SK-N-SH (cell line): ENCODE measurements at regions not wholly inside any gene's neighbourhood (a gene's known extent, or its start where the extent isn't known, plus 50 kb on each side); places are given as distances from the start of the nearest gene placed in this dataset.

ENCODE experiments used
- CTCF ChIA-PET: fragments of 300-600, 350-600 bp; formaldehyde crosslinking; extraction: SDS; loops from one replicate; lab custom pipeline; 2021; lab: Yijun Ruan, JAX
- POLR2A ChIA-PET: fragments of 350-600 bp; sonication (Branson Sonifier 250); formaldehyde crosslinking; extraction: SDS; loops from one replicate; lab custom pipeline; 2020; ENCODE audit warnings: antibody characterized with exemption, inconsistent platforms; lab: Yijun Ruan, JAX
- DNase-seq: peaks from one replicate; pipeline ENCODE4 v3.0.0; 2012
- H2AFZ ChIP-seq: fragments of 200-600 bp; sonication (generic); 2 replicates; pipeline ENCODE4 v1.8.1; 2016; ENCODE audit warnings: antibody characterized with exemption, mild to moderate bottlenecking, low read depth
- H3F3A ChIP-seq: fragments of 200-600 bp; sonication (generic); replicated peaks from 2 replicates; pipeline ENCODE3; 2016; ENCODE audit warnings: antibody characterized with exemption, mild to moderate bottlenecking; ENCODE audit not compliant: insufficient read depth
- H3K27ac ChIP-seq, 2 experiments: fragments of 200-500 bp in 1 of 2; fragments of 200-600 bp in 1 of 2; sonication (Bioruptor generic) in 1 of 2; sonication (generic), shearing (Covaris generic) in 1 of 2; 2 replicates each; pipeline versions ENCODE4 v1.5.1 to v1.6.1; 2014 to 2016; ENCODE audit warnings: low read depth in 2 of 2, inconsistent platforms in 1 of 2, low read length in 1 of 2, mild to moderate bottlenecking in 1 of 2, mixed read lengths in 1 of 2
- H3K27me3 ChIP-seq: fragments of 200-600 bp; sonication (generic), shearing (Covaris generic); 2 replicates; pipeline ENCODE4 v1.6.1; 2016; ENCODE audit warnings: mixed run types; ENCODE audit not compliant: insufficient read depth
- H3K36me3 ChIP-seq, 2 experiments: fragments of 200-500 bp in 1 of 2; fragments of 200-600 bp in 1 of 2; sonication (Bioruptor generic) in 1 of 2; sonication (generic) in 1 of 2; replicated peaks in 1 of 2; 2 replicates each; pipeline versions ENCODE3 to v1.5.1; 2014 to 2016; ENCODE audit warnings: low read length in 1 of 2, mild to moderate bottlenecking in 1 of 2; ENCODE audit not compliant: insufficient read depth in 2 of 2, control insufficient read depth in 1 of 2
- H3K4me1 ChIP-seq, 2 experiments: fragments of 200-500 bp in 1 of 2; fragments of 200-600 bp in 1 of 2; sonication (Bioruptor generic) in 1 of 2; sonication (generic), shearing (Covaris generic) in 1 of 2; 2 replicates each; pipeline versions ENCODE4 v1.5.1 to v1.6.1; 2014 to 2016; ENCODE audit warnings: low read depth in 1 of 2, low read length in 1 of 2, mixed run types in 1 of 2; ENCODE audit not compliant: insufficient read depth in 2 of 2, control insufficient read depth in 1 of 2
- H3K4me2 ChIP-seq: fragments of 200-600 bp; sonication (generic), shearing (Covaris generic); 2 replicates; pipeline ENCODE4 v1.6.1; 2017; ENCODE audit warnings: mixed run types
- H3K4me3 ChIP-seq, 2 experiments: fragments of 200-500 bp in 1 of 2; fragments of 200-600 bp in 1 of 2; sonication (Bioruptor generic) in 1 of 2; sonication (generic), shearing (Covaris generic) in 1 of 2; 2 replicates each; pipeline versions ENCODE4 v1.5.1 to v1.8.1; 2014 to 2016; ENCODE audit warnings: low read depth in 2 of 2, inconsistent platforms in 1 of 2, low read length in 1 of 2, mild to moderate bottlenecking in 1 of 2, mixed read lengths in 1 of 2, moderate library complexity in 1 of 2
- H3K79me2 ChIP-seq: fragments of 200-600 bp; sonication (generic); 2 replicates; pipeline ENCODE4 v1.8.1; 2017; ENCODE audit warnings: mild to moderate bottlenecking; ENCODE audit not compliant: insufficient read depth
- H3K9ac ChIP-seq: fragments of 200-600 bp; sonication (generic); 2 replicates; pipeline ENCODE4 v1.6.1; 2017; ENCODE audit warnings: mixed run types
- H3K9me2 ChIP-seq: fragments of 200-600 bp; sonication (generic); 2 replicates; pipeline ENCODE4 v1.6.1; 2017; ENCODE audit warnings: mixed run types
- H3K9me3 ChIP-seq: fragments of 200-600 bp; sonication (generic); 2 replicates; pipeline ENCODE4 v1.6.1; 2017; ENCODE audit warnings: mixed run types, mild to moderate bottlenecking, moderate library complexity
- H4K20me1 ChIP-seq: fragments of 200-600 bp; sonication (generic); 2 replicates; pipeline ENCODE4 v1.6.1; 2017; ENCODE audit warnings: mild to moderate bottlenecking, mixed run types; ENCODE audit not compliant: insufficient read depth
- ELF1 ChIP-seq: IDR thresholded peaks from 2 replicates; pipeline ENCODE4 v1.4.0; 2012
- EP300 ChIP-seq, 2 experiments: IDR thresholded peaks; 2 replicates each; pipeline versions ENCODE4 v1.4.0 to v1.6.1; 2012; ENCODE audit warnings: borderline replicate concordance in 1 of 2, low read depth in 1 of 2, low read length in 1 of 2
- FOSL2 ChIP-seq: IDR thresholded peaks from 2 replicates; pipeline ENCODE4 v1.4.0; 2012; ENCODE audit warnings: low read depth, mild to moderate bottlenecking, moderate library complexity, borderline replicate concordance
- FOXJ3 ChIP-seq: sonication (generic); formaldehyde crosslinking; IDR thresholded peaks from 2 replicates; pipeline ENCODE4 v1.5.1; 2020; ENCODE audit warnings: mild to moderate bottlenecking, missing genetic modification reagents
- FOXM1 ChIP-seq: IDR thresholded peaks from 2 replicates; pipeline ENCODE4 v1.4.0; 2012; ENCODE audit warnings: low read depth, mild to moderate bottlenecking
- GABPA ChIP-seq: IDR thresholded peaks from 2 replicates; pipeline ENCODE4 v1.4.0; 2012; ENCODE audit warnings: low read depth, mild to moderate bottlenecking
- JUND ChIP-seq: IDR thresholded peaks from 2 replicates; pipeline ENCODE4 v1.4.0; 2012
- NFIC ChIP-seq: IDR thresholded peaks from 2 replicates; pipeline ENCODE4 v1.4.0; 2012; ENCODE audit warnings: borderline replicate concordance
- NRF1 ChIP-seq: IDR thresholded peaks from 2 replicates; pipeline ENCODE4 v1.6.1; 2012; ENCODE audit warnings: low read depth, mild to moderate bottlenecking, low read length
- RAD21 ChIP-seq: IDR thresholded peaks from 2 replicates; pipeline ENCODE4 v1.6.1; 2012; ENCODE audit warnings: mild to moderate bottlenecking, low read length
- RCOR1 ChIP-seq: fragments of 150-350 bp; IDR thresholded peaks from 2 replicates; pipeline ENCODE4 v1.6.1; 2017; ENCODE audit warnings: antibody characterized with exemption, low read length
- RFX5 ChIP-seq: IDR thresholded peaks from 2 replicates; pipeline ENCODE4 v1.6.1; 2012; ENCODE audit warnings: mild to moderate bottlenecking, improper control_type of control experiment, low read length
- SIN3A ChIP-seq: IDR thresholded peaks from 2 replicates; pipeline ENCODE4 v1.6.1; 2012; ENCODE audit warnings: low read depth, mild to moderate bottlenecking, low read length, moderate library complexity, borderline replicate concordance
- SMC3 ChIP-seq: IDR thresholded peaks from 2 replicates; pipeline ENCODE4 v1.6.1; 2012; ENCODE audit warnings: low read depth, low read length, improper control_type of control experiment
- TAF1 ChIP-seq: IDR thresholded peaks from 2 replicates; pipeline ENCODE4 v1.6.1; 2012; ENCODE audit warnings: low read depth, mild to moderate bottlenecking, low read length, moderate library complexity, borderline replicate concordance
- WGBS: methylation state at CpG from one replicate; pipeline ENCODE4 v1.1.6; 2017; ENCODE audit warnings: low lambda C conversion rate; 5-methylcytosine and 5-hydroxymethylcytosine counted together
- TF ChIP-seq, protein P1 (sequence below): IDR thresholded peaks from 2 replicates; pipeline ENCODE4 v1.6.1; 2012; ENCODE audit warnings: mild to moderate bottlenecking, low read depth, low read length, moderate library complexity
- TF ChIP-seq, protein P2 (sequence below): IDR thresholded peaks from 2 replicates; pipeline ENCODE4 v1.4.0; 2012; ENCODE audit warnings: low read depth
- TF ChIP-seq, protein P3 (sequence below): fragments of 200-600 bp; sonication (generic); IDR thresholded peaks from 2 replicates; pipeline ENCODE4 v1.6.1; 2017; ENCODE audit warnings: antibody characterized with exemption, mild to moderate bottlenecking, moderate library complexity

DNA sequence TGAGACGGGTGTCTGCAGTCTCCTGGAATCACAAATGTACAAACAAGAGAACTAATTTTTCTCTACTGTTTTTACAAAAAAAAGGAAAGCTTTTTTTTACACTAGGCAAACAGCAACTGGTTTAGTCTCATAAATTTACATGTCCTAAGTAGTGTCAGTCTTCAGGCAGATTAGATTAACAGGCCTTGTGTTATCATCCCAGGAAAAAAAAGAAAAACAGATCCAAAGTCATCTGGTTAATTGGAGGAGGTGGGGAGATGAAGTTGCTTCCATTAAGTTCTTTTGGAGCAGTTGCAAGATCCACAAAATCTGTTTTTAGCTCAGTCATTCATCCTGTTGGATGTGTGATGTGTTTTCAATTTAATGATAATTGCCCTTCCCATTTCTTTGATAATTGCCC lies 363.5 kb upstream of the ADGRL2 start:
- Histone ChIP-seq H3K9me3 (no peaks in the 10 kb centered on the region), H3K9me2 (no peaks in the 10 kb centered on the region), H3F3A (no peaks in the 10 kb centered on the region), H3K79me2 (no peaks in the 10 kb centered on the region), H3K27me3 (no peaks in the 10 kb centered on the region), H3K4me2 (no peak overlapping the region), H3K9ac (no peak overlapping the region), H3K4me3 (no peak overlapping the region), H3K27ac (peak overlapping the region in 1 of 2 experiments; percentile 71; a peak in 2 of 4 replicates), H4K20me1 (no peaks in the 10 kb centered on the region), H2AFZ (no peak overlapping the region), H3K36me3 (no peaks in the 10 kb centered on the region), H3K4me1 (peaks cover 0 to 5% of the 10 kb centered on the region in 2 experiments; a peak in 2 of 4 replicates)
- peak; percentile 19; the same call in 1 of the 2 replicates for TF ChIP-seq RAD21
- no peak for TF ChIP-seq JUND
- no peak for TF ChIP-seq SMC3
- TF ChIP-seq, protein P1, sequence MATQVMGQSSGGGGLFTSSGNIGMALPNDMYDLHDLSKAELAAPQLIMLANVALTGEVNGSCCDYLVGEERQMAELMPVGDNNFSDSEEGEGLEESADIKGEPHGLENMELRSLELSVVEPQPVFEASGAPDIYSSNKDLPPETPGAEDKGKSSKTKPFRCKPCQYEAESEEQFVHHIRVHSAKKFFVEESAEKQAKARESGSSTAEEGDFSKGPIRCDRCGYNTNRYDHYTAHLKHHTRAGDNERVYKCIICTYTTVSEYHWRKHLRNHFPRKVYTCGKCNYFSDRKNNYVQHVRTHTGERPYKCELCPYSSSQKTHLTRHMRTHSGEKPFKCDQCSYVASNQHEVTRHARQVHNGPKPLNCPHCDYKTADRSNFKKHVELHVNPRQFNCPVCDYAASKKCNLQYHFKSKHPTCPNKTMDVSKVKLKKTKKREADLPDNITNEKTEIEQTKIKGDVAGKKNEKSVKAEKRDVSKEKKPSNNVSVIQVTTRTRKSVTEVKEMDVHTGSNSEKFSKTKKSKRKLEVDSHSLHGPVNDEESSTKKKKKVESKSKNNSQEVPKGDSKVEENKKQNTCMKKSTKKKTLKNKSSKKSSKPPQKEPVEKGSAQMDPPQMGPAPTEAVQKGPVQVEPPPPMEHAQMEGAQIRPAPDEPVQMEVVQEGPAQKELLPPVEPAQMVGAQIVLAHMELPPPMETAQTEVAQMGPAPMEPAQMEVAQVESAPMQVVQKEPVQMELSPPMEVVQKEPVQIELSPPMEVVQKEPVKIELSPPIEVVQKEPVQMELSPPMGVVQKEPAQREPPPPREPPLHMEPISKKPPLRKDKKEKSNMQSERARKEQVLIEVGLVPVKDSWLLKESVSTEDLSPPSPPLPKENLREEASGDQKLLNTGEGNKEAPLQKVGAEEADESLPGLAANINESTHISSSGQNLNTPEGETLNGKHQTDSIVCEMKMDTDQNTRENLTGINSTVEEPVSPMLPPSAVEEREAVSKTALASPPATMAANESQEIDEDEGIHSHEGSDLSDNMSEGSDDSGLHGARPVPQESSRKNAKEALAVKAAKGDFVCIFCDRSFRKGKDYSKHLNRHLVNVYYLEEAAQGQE: no peak
- no peak for TF ChIP-seq FOXJ3
- TF ChIP-seq EP300 (IDR thresholded peaks at IDR 0.05; ENCODE audit: borderline replicate concordance in 1 of 2, low read depth in 1 of 2, low read length in 1 of 2): peak in 1 of 2 experiments; percentile 74; a peak in 1 of 4 replicates
- TF ChIP-seq RFX5: no peak
- TF ChIP-seq NRF1: no peak
- no peak for TF ChIP-seq TAF1
- no peak for TF ChIP-seq ELF1
- TF ChIP-seq NFIC: no peak
- ChIA-PET CTCF (interaction anchor here (0.7 to 2.0 kb wide), 6 partner anchors 13 to 131 kb away, joined by 3 to 6 read pairs (median 3); no protein-coding TSS in a partner anchor), POLR2A (no interaction called here)
- 73% methylated on average over 1 of the region's 1 CpG for WGBS
- peak; percentile 44 for DNase-seq

DNA sequence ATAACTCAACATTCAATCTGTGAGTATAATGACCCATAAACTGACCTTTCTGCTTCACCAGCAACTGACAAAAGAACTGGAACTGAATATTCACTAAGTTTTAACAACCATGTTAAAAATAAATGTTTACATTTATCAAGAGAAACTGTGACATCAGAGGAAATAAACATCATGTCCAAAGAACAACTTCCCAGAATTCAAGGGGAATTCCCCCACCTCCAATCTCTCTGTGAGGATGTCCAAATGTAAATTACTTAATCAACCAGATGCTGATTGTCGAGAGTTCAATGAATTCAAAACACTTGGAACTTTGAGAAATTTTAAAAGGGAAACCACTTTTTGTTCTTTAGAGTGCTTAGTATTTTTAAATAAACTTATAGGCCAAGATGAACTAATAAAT lies 365.6 kb upstream of the ADGRL2 start:
- H3K27me3 ChIP-seq: no peaks in the 10 kb centered on the region
- POLR2A ChIA-PET: no interaction called here
- no peaks in the 10 kb centered on the region for H3K9me3 ChIP-seq
- peaks cover 0 to 10% of the 10 kb centered on the region in 2 experiments; a peak in 2 of 4 replicates for H3K4me1 ChIP-seq
- no peak overlapping the region for H3K27ac ChIP-seq
- H3K9ac ChIP-seq: no peak overlapping the region
- no peak overlapping the region for H2AFZ ChIP-seq
- CTCF ChIA-PET: no interaction called here
- TF ChIP-seq GABPA (no peak), FOXM1 (no peak), FOSL2 (no peak), RCOR1 (no peak), TAF1 (no peak), JUND (no peak), SIN3A (no peak)
- TF ChIP-seq, protein P2, sequence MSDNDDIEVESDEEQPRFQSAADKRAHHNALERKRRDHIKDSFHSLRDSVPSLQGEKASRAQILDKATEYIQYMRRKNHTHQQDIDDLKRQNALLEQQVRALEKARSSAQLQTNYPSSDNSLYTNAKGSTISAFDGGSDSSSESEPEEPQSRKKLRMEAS: no peak
- TF ChIP-seq, protein P3, sequence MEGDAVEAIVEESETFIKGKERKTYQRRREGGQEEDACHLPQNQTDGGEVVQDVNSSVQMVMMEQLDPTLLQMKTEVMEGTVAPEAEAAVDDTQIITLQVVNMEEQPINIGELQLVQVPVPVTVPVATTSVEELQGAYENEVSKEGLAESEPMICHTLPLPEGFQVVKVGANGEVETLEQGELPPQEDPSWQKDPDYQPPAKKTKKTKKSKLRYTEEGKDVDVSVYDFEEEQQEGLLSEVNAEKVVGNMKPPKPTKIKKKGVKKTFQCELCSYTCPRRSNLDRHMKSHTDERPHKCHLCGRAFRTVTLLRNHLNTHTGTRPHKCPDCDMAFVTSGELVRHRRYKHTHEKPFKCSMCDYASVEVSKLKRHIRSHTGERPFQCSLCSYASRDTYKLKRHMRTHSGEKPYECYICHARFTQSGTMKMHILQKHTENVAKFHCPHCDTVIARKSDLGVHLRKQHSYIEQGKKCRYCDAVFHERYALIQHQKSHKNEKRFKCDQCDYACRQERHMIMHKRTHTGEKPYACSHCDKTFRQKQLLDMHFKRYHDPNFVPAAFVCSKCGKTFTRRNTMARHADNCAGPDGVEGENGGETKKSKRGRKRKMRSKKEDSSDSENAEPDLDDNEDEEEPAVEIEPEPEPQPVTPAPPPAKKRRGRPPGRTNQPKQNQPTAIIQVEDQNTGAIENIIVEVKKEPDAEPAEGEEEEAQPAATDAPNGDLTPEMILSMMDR: no peak
- H3K79me2 ChIP-seq: no peaks in the 10 kb centered on the region
- no peak overlapping the region for H3K4me3 ChIP-seq
- H3K36me3 ChIP-seq: no peaks in the 10 kb centered on the region
- 33% methylated on average over 1 of the region's 1 CpG for WGBS
- H3F3A ChIP-seq: no peaks in the 10 kb centered on the region
- no peaks in the 10 kb centered on the region for H4K20me1 ChIP-seq
- DNase-seq: no peak
- H3K4me2 ChIP-seq: no peak overlapping the region
- no peaks in the 10 kb centered on the region for H3K9me2 ChIP-seq
